H9 (cell line): ENCODE measurements at regions not wholly inside any gene's neighbourhood (a gene's known extent, or its start where the extent isn't known, plus 50 kb on each side); places are given as distances from the start of the nearest gene placed in this dataset.

Experiments
- DNase-seq: peaks from one replicate; pipeline ENCODE4 v3.0.0-alpha.2; 2017
- H2AFZ ChIP-seq: one replicate; pipeline ENCODE4 v1.6.1; 2013; ENCODE audit warnings: mild to moderate bottlenecking, low read length, control low read depth, moderate library complexity
- H2AK5ac ChIP-seq: 2 replicates; pipeline ENCODE4 v1.6.1; 2013; ENCODE audit warnings: low read length, control low read depth, mixed read lengths; ENCODE audit not compliant: insufficient read length
- H2BK120ac ChIP-seq: one replicate; pipeline ENCODE4 v1.6.1; 2013; ENCODE audit warnings: low read depth, mild to moderate bottlenecking, low read length, control low read depth, inconsistent platforms; ENCODE audit not compliant: poor library complexity, severe bottlenecking
- H2BK12ac ChIP-seq: 2 replicates; pipeline ENCODE4 v1.6.1; 2013; ENCODE audit warnings: low read length, control low read depth, mixed read lengths, low read depth; ENCODE audit not compliant: insufficient read length
- H2BK15ac ChIP-seq: 2 replicates; pipeline ENCODE4 v1.6.1; 2013; ENCODE audit warnings: low read depth, low read length, control low read depth
- H2BK20ac ChIP-seq: one replicate; pipeline ENCODE4 v1.6.1; 2013; ENCODE audit warnings: low read depth, mild to moderate bottlenecking, low read length, control low read depth, inconsistent platforms; ENCODE audit not compliant: poor library complexity, severe bottlenecking
- H2BK5ac ChIP-seq: 2 replicates; pipeline ENCODE4 v1.6.1; 2013; ENCODE audit warnings: low read length, control low read depth, mixed read lengths; ENCODE audit not compliant: insufficient read length
- H3K14ac ChIP-seq: 2 replicates; pipeline ENCODE4 v1.6.1; 2013; ENCODE audit warnings: low read length, control low read depth; ENCODE audit not compliant: insufficient read depth
- H3K18ac ChIP-seq: 2 replicates; pipeline ENCODE4 v1.6.1; 2013; ENCODE audit warnings: low read depth, mild to moderate bottlenecking, mixed read lengths, low read length, control low read depth; ENCODE audit not compliant: insufficient read length
- H3K23ac ChIP-seq: 2 replicates; pipeline ENCODE4 v1.6.1; 2013; ENCODE audit warnings: low read length, control low read depth, mixed read lengths, low read depth; ENCODE audit not compliant: insufficient read length
- H3K23me2 ChIP-seq: 2 replicates; pipeline ENCODE4 v1.6.1; 2013; ENCODE audit warnings: low read depth, mild to moderate bottlenecking, mixed read lengths, low read length, control low read depth; ENCODE audit not compliant: insufficient read length, poor library complexity, severe bottlenecking
- H3K27ac ChIP-seq: 2 replicates; pipeline ENCODE4 v1.5.1; 2013; ENCODE audit warnings: low read length, control low read depth, mixed read lengths, low read depth; ENCODE audit not compliant: insufficient read length
- H3K27me3 ChIP-seq: 2 replicates; pipeline ENCODE4 v1.6.1; 2013; ENCODE audit warnings: low read length, control low read depth, inconsistent platforms; ENCODE audit not compliant: insufficient read depth
- H3K4ac ChIP-seq: 2 replicates; pipeline ENCODE4 v1.6.1; 2013; ENCODE audit warnings: low read depth, mild to moderate bottlenecking, control low read depth, inconsistent platforms, low read length, moderate library complexity
- H3K4me1 ChIP-seq: 2 replicates; pipeline ENCODE4 v1.6.1; 2013; ENCODE audit warnings: low read length, control low read depth, inconsistent platforms; ENCODE audit not compliant: insufficient read depth
- H3K4me2 ChIP-seq: 2 replicates; pipeline ENCODE4 v1.6.1; 2013; ENCODE audit warnings: low read length, control low read depth, mixed read lengths; ENCODE audit not compliant: insufficient read length, insufficient read depth
- H3K56ac ChIP-seq: 2 replicates; pipeline ENCODE4 v1.6.1; 2013; ENCODE audit warnings: low read depth, mild to moderate bottlenecking, mixed read lengths, low read length, control low read depth; ENCODE audit not compliant: insufficient read length
- H3K79me1 ChIP-seq: 2 replicates; pipeline ENCODE4 v1.6.1; 2013; ENCODE audit warnings: low read depth, mild to moderate bottlenecking, moderate library complexity, low read length, control low read depth, inconsistent platforms; ENCODE audit not compliant: insufficient read depth, poor library complexity, severe bottlenecking
- H3K79me2 ChIP-seq: 2 replicates; pipeline ENCODE4 v1.6.1; 2013; ENCODE audit warnings: low read length, control low read depth, inconsistent platforms; ENCODE audit not compliant: insufficient read depth
- H3K9ac ChIP-seq: 2 replicates; pipeline ENCODE4 v1.6.1; 2013; ENCODE audit warnings: low read length, control low read depth, mixed read lengths; ENCODE audit not compliant: insufficient read length; ENCODE audit errors: extremely low read depth
- H3K9me3 ChIP-seq: one replicate; pipeline ENCODE4 v1.6.1; 2013; ENCODE audit warnings: low read depth, low read length, inconsistent platforms; ENCODE audit not compliant: control insufficient read depth
- H3T11ph ChIP-seq: one replicate; pipeline ENCODE4 v1.6.1; 2013; ENCODE audit warnings: mild to moderate bottlenecking, low read length, control low read depth, inconsistent platforms
- H4K20me1 ChIP-seq: one replicate; pipeline ENCODE4 v1.6.1; 2013; ENCODE audit not compliant: control insufficient read depth, insufficient read length, insufficient read depth
- H4K5ac ChIP-seq: 2 replicates; pipeline ENCODE4 v1.6.1; 2013; ENCODE audit warnings: low read depth, mild to moderate bottlenecking, mixed read lengths, low read length, control low read depth; ENCODE audit not compliant: insufficient read length
- H4K8ac ChIP-seq: replicated peaks from 2 replicates; pipeline ENCODE4 v1.6.1; 2013; ENCODE audit warnings: low read length, control low read depth, mixed read lengths, low read depth; ENCODE audit not compliant: insufficient read length
- H4K91ac ChIP-seq: 2 replicates; pipeline ENCODE4 v1.6.1; 2013; ENCODE audit warnings: low read depth, mild to moderate bottlenecking, moderate library complexity, mixed read lengths, low read length, control low read depth; ENCODE audit not compliant: insufficient read length
- H3K27ac Mint-ChIP-seq, 3 experiments: 2 replicates in 2 of 3; 3 replicates in 1 of 3; pipeline ENCODE4 v1.8.0; 2020 to 2021; ENCODE audit warnings: mixed read lengths in 3 of 3, mild to moderate bottlenecking in 1 of 3, moderate library complexity in 1 of 3
- H3K27me3 Mint-ChIP-seq: 2 replicates; pipeline ENCODE4 v1.8.0; 2021; ENCODE audit warnings: low read depth, mild to moderate bottlenecking, moderate library complexity, mixed read lengths
- H3K36me3 Mint-ChIP-seq, 3 experiments: 2 replicates in 2 of 3; 3 replicates in 1 of 3; pipeline ENCODE4 v1.8.0; 2020 to 2021; ENCODE audit warnings: low read depth in 3 of 3, mixed read lengths in 3 of 3; ENCODE audit not compliant: insufficient read depth in 1 of 3
- H3K4me1 Mint-ChIP-seq, 2 experiments: 2 replicates each; pipeline ENCODE4 v1.8.0; 2020; ENCODE audit warnings: mixed read lengths in 2 of 2
- H3K4me3 Mint-ChIP-seq, 2 experiments: 2 replicates in 1 of 2; 3 replicates in 1 of 2; pipeline ENCODE4 v1.8.0; 2020 to 2021; ENCODE audit warnings: mild to moderate bottlenecking in 2 of 2, mixed read lengths in 2 of 2, moderate library complexity in 1 of 2
- H3K9me3 Mint-ChIP-seq, 2 experiments: 2 replicates in 1 of 2; 3 replicates in 1 of 2; pipeline ENCODE4 v1.8.0; 2020; ENCODE audit warnings: mild to moderate bottlenecking in 2 of 2, mixed read lengths in 2 of 2, moderate library complexity in 1 of 2
- CTCF ChIP-seq: fragments of 200-600 bp; sonication (generic); conservative IDR thresholded peaks from 3 replicates; pipeline ENCODE4 v1.8.0; 2021; ENCODE audit warnings: antibody characterized with exemption, mild to moderate bottlenecking
- WGBS: extraction: QIAGEN DNeasy Blood & Tissue Kit; methylation state at CpG from one replicate; pipeline ENCODE4 v1.1.7; 2013; ENCODE audit warnings: missing lambda C conversion rate, low lambda C conversion rate, mixed read lengths; ENCODE audit not compliant: insufficient read length; ENCODE audit errors: extremely low coverage; 5-methylcytosine and 5-hydroxymethylcytosine counted together

- Histone ChIP-seq H3K79me1 (no peaks in the 10 kb centered on the region), H4K5ac (no peak overlapping the region), H3K9me3 (no peaks in the 10 kb centered on the region), H3K14ac (no peak overlapping the region), H2BK20ac (no peak overlapping the region), H2BK5ac (no peak overlapping the region), H3K27me3 (no peaks in the 10 kb centered on the region), H3K56ac (no peak overlapping the region), H3K4me2 (no peak overlapping the region), H2AK5ac (no peak overlapping the region), H3K23ac (no peak overlapping the region), H4K20me1 (no peaks in the 10 kb centered on the region), H2BK12ac (no peak overlapping the region), H2BK120ac (no peak overlapping the region), H3K9ac (no peak overlapping the region), H3K4ac (no peak overlapping the region), H3K79me2 (no peaks in the 10 kb centered on the region), H2BK15ac (no peak overlapping the region), H3K23me2 (no peaks in the 10 kb centered on the region), H2AFZ (no peak overlapping the region), H4K8ac (no peak overlapping the region), H3K4me1 (0 out of 2 replicates have a peak, but pooled peaks cover 3% of the 10 kb centered on the region), H3K18ac (no peak overlapping the region), H3T11ph (no peak overlapping the region), H3K27ac (no peak overlapping the region), H4K91ac (no peak overlapping the region)
- DNase-seq = no peak
- Mint-ChIP-seq H3K27ac (no peak overlapping the region), H3K9me3 (peaks cover 3 to 6% of the 10 kb centered on the region in 2 experiments; a peak in 3 of 5 replicates), H3K27me3 (no peaks in the 10 kb centered on the region), H3K4me3 (no peak overlapping the region), H3K4me1 (peaks cover 0 to 4% of the 10 kb centered on the region in 2 experiments; a peak in 2 of 4 replicates), H3K36me3 (peaks cover 0 to 7% (median 4%) of the 10 kb centered on the region in 3 experiments; a peak in 3 of 7 replicates)
- no CpG with 5 or more reads among the region's 3 CpGs for WGBS
- TF ChIP-seq CTCF = no peak
Observed at GRCh38 chr5:8765886-8766285, 780.0 kb downstream of the SEMA5A start.
